GM23248 (cell line): ENCODE measurements at regions not wholly inside any gene's neighbourhood (a gene's known extent, or its start where the extent isn't known, plus 50 kb on each side); places are given as distances from the start of the nearest gene placed in this dataset.

Source experiments
- DNase-seq: peaks from one replicate; pipeline ENCODE4 v3.0.0-alpha.2; 2015
- H2AFZ ChIP-seq: fragments of 200-600 bp; sonication (generic); 2 replicates; pipeline ENCODE4 v1.6.1; 2016; ENCODE audit warnings: antibody characterized with exemption
- H3F3A ChIP-seq: fragments of 200-600 bp; sonication (generic); 2 replicates; pipeline ENCODE4 v1.6.1; 2016; ENCODE audit warnings: mild to moderate bottlenecking, antibody characterized with exemption, mixed run types; ENCODE audit not compliant: insufficient read depth
- H3K27ac ChIP-seq: fragments of 200-600 bp; sonication (generic); 2 replicates; pipeline ENCODE4 v1.5.1; 2016; ENCODE audit warnings: mild to moderate bottlenecking
- H3K27me3 ChIP-seq: fragments of 200-600 bp; sonication (generic); replicated peaks from 2 replicates; pipeline ENCODE4 v1.6.1; 2016; ENCODE audit warnings: mild to moderate bottlenecking; ENCODE audit not compliant: insufficient read depth
- H3K36me3 ChIP-seq: fragments of 200-600 bp; sonication (generic); 2 replicates; pipeline ENCODE4 v1.6.1; 2016; ENCODE audit warnings: low read depth, mild to moderate bottlenecking
- H3K4me1 ChIP-seq: fragments of 200-600 bp; sonication (generic); 2 replicates; pipeline ENCODE4 v1.6.1; 2016; ENCODE audit warnings: mild to moderate bottlenecking; ENCODE audit not compliant: insufficient read depth
- H3K4me2 ChIP-seq: fragments of 200-600 bp; sonication (generic); one replicate; pipeline ENCODE4 v1.6.1; 2016; ENCODE audit warnings: mild to moderate bottlenecking; ENCODE audit not compliant: unreplicated experiment
- H3K4me3 ChIP-seq: fragments of 200-600 bp; sonication (generic); 2 replicates; pipeline ENCODE4 v1.5.1; 2016; ENCODE audit warnings: mild to moderate bottlenecking
- H3K79me2 ChIP-seq: fragments of 200-600 bp; sonication (generic); 2 replicates; pipeline ENCODE4 v1.6.1; 2016; ENCODE audit warnings: mild to moderate bottlenecking; ENCODE audit not compliant: insufficient read depth
- H3K9ac ChIP-seq: fragments of 200-600 bp; sonication (generic); 2 replicates; pipeline ENCODE4 v1.6.1; 2016; ENCODE audit warnings: mild to moderate bottlenecking
- H3K9me2 ChIP-seq: fragments of 200-600 bp; sonication (generic); 2 replicates; pipeline ENCODE4 v1.6.1; 2016; ENCODE audit warnings: mixed run types, mild to moderate bottlenecking, moderate library complexity; ENCODE audit not compliant: insufficient read depth
- H3K9me3 ChIP-seq: fragments of 200-600 bp; sonication (generic); one replicate; pipeline ENCODE4 v1.6.1; 2017; ENCODE audit warnings: low read depth
- H4K20me1 ChIP-seq: fragments of 200-600 bp; sonication (generic); 2 replicates; pipeline ENCODE4 v1.6.0; 2016; ENCODE audit not compliant: insufficient read depth
- EZH2 ChIP-seq: fragments of 200-600 bp; sonication (generic); IDR thresholded peaks from 2 replicates; pipeline ENCODE4 v1.6.1; 2018; ENCODE audit warnings: antibody characterized with exemption, mild to moderate bottlenecking; ENCODE audit not compliant: insufficient read depth, poor library complexity, severe bottlenecking
- EZH2phosphoT487 ChIP-seq: fragments of 200-600 bp; sonication (generic); IDR thresholded peaks from 2 replicates; pipeline ENCODE4 v1.6.1; 2018; ENCODE audit warnings: antibody characterized with exemption, moderate library complexity, mild to moderate bottlenecking, low read depth; ENCODE audit not compliant: insufficient read depth
- WGBS, 2 experiments: methylation state at CpG; one replicate each; pipeline ENCODE4 v1.1.6; 2015 to 2017; ENCODE audit warnings: low lambda C conversion rate in 2 of 2, low coverage in 1 of 2; ENCODE audit errors: missing lambda C conversion rate in 2 of 2; 5-methylcytosine and 5-hydroxymethylcytosine counted together
- in situ Hi-C: fragments of 300-500 bp; cut with MboI; formaldehyde crosslinking; loops from 2 replicates; pipeline ENCODE4 v1.15.0; 2020

- TF ChIP-seq EZH2phosphoT487 (no peak), EZH2 (no peak)
- in situ Hi-C loops = no loop called here
- H3K36me3 ChIP-seq = no peaks in the 10 kb centered on the region
- no peak overlapping the region for H3K27ac ChIP-seq
- no peak overlapping the region for H3K9ac ChIP-seq
- 18% methylated on average over 2 of the region's 2 CpGs for WGBS, 2 experiments
- no peaks in the 10 kb centered on the region for H3K4me1 ChIP-seq
- no peak overlapping the region for H3K4me2 ChIP-seq
- H3K9me2 ChIP-seq = no peaks in the 10 kb centered on the region
- no peak overlapping the region for H2AFZ ChIP-seq
- no peak for DNase-seq
- no peaks in the 10 kb centered on the region for H3F3A ChIP-seq
- no peaks in the 10 kb centered on the region for H4K20me1 ChIP-seq
- H3K9me3 ChIP-seq = no peaks in the 10 kb centered on the region
- no peaks in the 10 kb centered on the region for H3K79me2 ChIP-seq
- no peak overlapping the region for H3K4me3 ChIP-seq
- no peaks in the 10 kb centered on the region for H3K27me3 ChIP-seq
Measured at GRCh38 chr10:85464336-85464735, 902.3 kb downstream of the GRID1 start.

DNA sequence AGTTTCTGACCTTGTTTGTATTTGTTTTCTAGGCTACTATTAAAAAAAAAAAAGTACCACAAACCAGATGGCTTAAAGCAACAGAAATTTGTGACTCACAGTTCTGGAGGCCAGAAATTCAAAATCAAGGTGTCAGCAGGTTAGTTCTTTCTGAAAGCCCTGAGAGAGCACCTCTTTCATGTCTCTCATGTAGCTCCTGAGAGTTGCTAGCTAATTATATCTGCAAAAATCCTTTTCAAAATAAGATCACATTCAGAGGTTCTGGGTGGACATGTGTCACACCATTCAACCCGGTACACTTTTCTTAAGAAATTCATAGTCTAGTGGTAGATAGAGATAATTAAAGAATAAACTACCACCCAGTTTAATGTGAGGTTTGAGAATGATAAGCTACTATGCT lies 888.6 kb downstream of the GRID1 start:
- TF ChIP-seq EZH2phosphoT487 = no peak
- no peak for TF ChIP-seq EZH2
- Histone ChIP-seq H4K20me1 (no peaks in the 10 kb centered on the region), H3K9me3 (no peaks in the 10 kb centered on the region), H3K9me2 (no peaks in the 10 kb centered on the region), H3K27me3 (no peaks in the 10 kb centered on the region), H3K27ac (no peak overlapping the region), H3K9ac (no peak overlapping the region), H3K4me3 (no peak overlapping the region), H2AFZ (no peak overlapping the region), H3K4me1 (no peaks in the 10 kb centered on the region), H3K4me2 (no peak overlapping the region), H3F3A (no peaks in the 10 kb centered on the region), H3K36me3 (no peaks in the 10 kb centered on the region), H3K79me2 (no peaks in the 10 kb centered on the region)
- in situ Hi-C loops = no loop called here
- 30 to 36% methylated on average over 1 of the region's 1 CpG for WGBS, 2 experiments
- no peak for DNase-seq

- Histone ChIP-seq H3K27me3 (no peaks in the 10 kb centered on the region), H4K20me1 (no peaks in the 10 kb centered on the region), H3K9me3 (no peaks in the 10 kb centered on the region), H3K4me3 (no peak overlapping the region), H3K79me2 (no peaks in the 10 kb centered on the region), H3K27ac (no peak overlapping the region), H3K4me1 (no peaks in the 10 kb centered on the region), H2AFZ (no peak overlapping the region), H3K9ac (no peak overlapping the region), H3K36me3 (no peaks in the 10 kb centered on the region), H3K9me2 (no peaks in the 10 kb centered on the region), H3K4me2 (no peak overlapping the region), H3F3A (no peaks in the 10 kb centered on the region)
- no peak for DNase-seq
- in situ Hi-C loops = no loop called here
- TF ChIP-seq EZH2 = no peak
- no peak for TF ChIP-seq EZH2phosphoT487
Measured at GRCh38 chr10:85490431-85490830, 876.2 kb downstream of the GRID1 start.

DNA sequence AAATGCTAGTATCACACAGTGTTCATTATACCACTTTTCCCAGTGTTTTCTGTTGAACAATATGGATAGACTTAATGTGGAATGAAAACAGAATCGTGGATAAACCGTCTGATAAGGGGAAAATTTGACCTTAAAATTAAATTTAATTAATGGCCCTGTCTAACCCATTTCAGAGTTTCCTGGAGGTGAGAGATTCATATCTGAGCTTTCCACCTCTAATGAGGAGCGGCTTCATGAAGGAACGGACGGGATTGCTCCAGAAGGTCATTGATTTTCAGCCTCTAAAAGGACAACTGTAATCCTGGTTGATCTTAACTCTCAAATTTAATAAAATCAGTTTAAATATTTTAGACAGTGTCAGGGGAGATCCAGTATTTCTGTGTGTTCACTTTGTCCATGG lies 874.9 kb downstream of the GRID1 start:
- no peak overlapping the region for H3K27ac ChIP-seq
- no peaks in the 10 kb centered on the region for H3K36me3 ChIP-seq
- no peak overlapping the region for H3K9ac ChIP-seq
- no peaks in the 10 kb centered on the region for H4K20me1 ChIP-seq
- TF ChIP-seq EZH2 = no peak
- no peak for TF ChIP-seq EZH2phosphoT487
- in situ Hi-C loops = no loop called here
- no peaks in the 10 kb centered on the region for H3K27me3 ChIP-seq
- H3K4me1 ChIP-seq = no peaks in the 10 kb centered on the region
- no peak overlapping the region for H3K4me2 ChIP-seq
- no peak overlapping the region for H2AFZ ChIP-seq
- no peaks in the 10 kb centered on the region for H3K9me3 ChIP-seq
- no peaks in the 10 kb centered on the region for H3K79me2 ChIP-seq
- WGBS, 2 experiments = 24% methylated on average over 5 of the region's 5 CpGs
- no peaks in the 10 kb centered on the region for H3F3A ChIP-seq
- H3K9me2 ChIP-seq = no peaks in the 10 kb centered on the region
- DNase-seq = no peak
- no peak overlapping the region for H3K4me3 ChIP-seq

GRCh38 chr10:85492684-85493083 lies 873.9 kb downstream of the GRID1 start:
- Histone ChIP-seq H2AFZ (no peak overlapping the region), H3K79me2 (no peaks in the 10 kb centered on the region), H3K4me2 (no peak overlapping the region), H3K9me3 (no peaks in the 10 kb centered on the region), H3F3A (no peaks in the 10 kb centered on the region), H3K4me1 (no peaks in the 10 kb centered on the region), H3K27me3 (no peaks in the 10 kb centered on the region), H4K20me1 (no peaks in the 10 kb centered on the region), H3K27ac (no peak overlapping the region), H3K4me3 (no peak overlapping the region), H3K9me2 (no peaks in the 10 kb centered on the region), H3K9ac (no peak overlapping the region), H3K36me3 (no peaks in the 10 kb centered on the region)
- TF ChIP-seq EZH2phosphoT487 (no peak), EZH2 (no peak)
- DNase-seq = no peak
- in situ Hi-C loops = no loop called here
- WGBS, 2 experiments = 3 to 12% methylated on average over 3 of the region's 3 CpGs
